ENCODE measurements at regions not wholly inside any gene's neighbourhood (a gene's known extent, or its start where the extent isn't known, plus 50 kb on each side); places are given as distances from the start of the nearest gene placed in this dataset.

- Histone ChIP-seq H3K36me3 (ENCODE audit: control insufficient read depth, insufficient read depth, low read length) (no peaks in the 10 kb centered on the region), H3K4me3 (ENCODE audit: low read depth, low read length) (no peak overlapping the region), H3K27me3 (ENCODE audit: control insufficient read depth, insufficient read depth, low read length) (no peaks in the 10 kb centered on the region), H3K4me1 (ENCODE audit: control insufficient read depth, insufficient read depth, low read length) (no peaks in the 10 kb centered on the region), H3K9me3 (ENCODE audit: control insufficient read depth, insufficient read depth, low read length) (no peaks in the 10 kb centered on the region), H3K27ac (ENCODE audit: low read depth, low read length) (no peak overlapping the region)
- DNase-seq (ENCODE audit: low read depth in 4 of 6, low spot score in 6 of 6): no peak
- 94% methylated on average over 2 of the region's 4 CpGs for WGBS (ENCODE audit: insufficient coverage)
Measured at GRCh38 chr13:105353654-105354053, 1181.8 kb downstream of the EFNB2 start.

GRCh38 chr13:105349082-105349723, 1186.3 kb downstream of the EFNB2 start:
- Histone ChIP-seq H3K36me3 (ENCODE audit: control insufficient read depth, insufficient read depth, low read length) (no peaks in the 10 kb centered on the region), H3K27ac (ENCODE audit: low read depth, low read length) (no peak overlapping the region), H3K4me1 (ENCODE audit: control insufficient read depth, insufficient read depth, low read length) (no peaks in the 10 kb centered on the region), H3K9me3 (ENCODE audit: control insufficient read depth, insufficient read depth, low read length) (no peaks in the 10 kb centered on the region), H3K27me3 (ENCODE audit: control insufficient read depth, insufficient read depth, low read length) (no peaks in the 10 kb centered on the region), H3K4me3 (ENCODE audit: low read depth, low read length) (no peak overlapping the region)
- WGBS (ENCODE audit: insufficient coverage): no CpG with 5 or more reads among the region's 7 CpGs
- no peak for DNase-seq (ENCODE audit: low read depth in 4 of 6, low spot score in 6 of 6)

- no peak overlapping the region for H3K4me3 ChIP-seq (ENCODE audit: low read depth, low read length)
- WGBS (ENCODE audit: insufficient coverage): no CpG with 5 or more reads among the region's 5 CpGs
- DNase-seq (ENCODE audit: low read depth in 4 of 6, low spot score in 6 of 6): no peak
- H3K27ac ChIP-seq (ENCODE audit: low read depth, low read length): no peak overlapping the region
- H3K36me3 ChIP-seq (ENCODE audit: control insufficient read depth, insufficient read depth, low read length): no peaks in the 10 kb centered on the region
- no peaks in the 10 kb centered on the region for H3K9me3 ChIP-seq (ENCODE audit: control insufficient read depth, insufficient read depth, low read length)
- H3K4me1 ChIP-seq (ENCODE audit: control insufficient read depth, insufficient read depth, low read length): no peaks in the 10 kb centered on the region
- no peaks in the 10 kb centered on the region for H3K27me3 ChIP-seq (ENCODE audit: control insufficient read depth, insufficient read depth, low read length)
Measured at GRCh38 chr13:105346141-105346775, 1189.2 kb downstream of the EFNB2 start.

- WGBS (ENCODE audit: insufficient coverage): 92% methylated on average over 1 of the region's 2 CpGs
Measured at GRCh38 chr13:105345730-105346129, 1189.7 kb downstream of the EFNB2 start.

DNA sequence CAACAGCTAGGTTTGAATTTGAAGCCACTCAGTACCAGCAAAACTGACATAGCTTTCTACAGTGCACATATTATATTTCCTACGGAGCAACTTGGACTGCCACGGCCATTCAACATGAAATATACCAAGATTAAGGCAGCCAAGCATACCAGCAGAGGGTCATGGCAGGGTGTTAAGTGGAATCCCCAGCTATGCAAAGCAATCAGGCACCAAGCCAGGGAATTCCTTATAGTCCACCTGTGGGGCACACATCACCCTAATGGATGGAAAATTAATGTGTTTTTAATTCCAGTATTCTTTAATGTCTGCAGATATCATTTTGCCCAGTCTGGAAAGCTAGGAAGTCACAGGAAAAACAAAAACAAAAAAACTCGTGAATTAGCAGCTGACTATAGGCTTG, 1190.3 kb downstream of the EFNB2 start:
- peak in 1 of 6 donors; percentile 60 for DNase-seq (ENCODE audit: low read depth in 4 of 6, low spot score in 6 of 6)
- H3K27me3 ChIP-seq (ENCODE audit: control insufficient read depth, insufficient read depth, low read length): no peaks in the 10 kb centered on the region
- no peaks in the 10 kb centered on the region for H3K9me3 ChIP-seq (ENCODE audit: control insufficient read depth, insufficient read depth, low read length)
- H3K36me3 ChIP-seq (ENCODE audit: control insufficient read depth, insufficient read depth, low read length): no peaks in the 10 kb centered on the region
- no peaks in the 10 kb centered on the region for H3K4me1 ChIP-seq (ENCODE audit: control insufficient read depth, insufficient read depth, low read length)
- H3K4me3 ChIP-seq (ENCODE audit: low read depth, low read length): no peak overlapping the region
- WGBS (ENCODE audit: insufficient coverage): 80% methylated on average over 1 of the region's 3 CpGs
- H3K27ac ChIP-seq (ENCODE audit: low read depth, low read length): no peak overlapping the region

More at GRCh38 chr13:105345730-105346129, 1189.7 kb downstream of the EFNB2 start:
- H3K27me3 ChIP-seq (ENCODE audit: control insufficient read depth, insufficient read depth, low read length): no peaks in the 10 kb centered on the region
- no peak for DNase-seq (ENCODE audit: low read depth in 4 of 6, low spot score in 6 of 6)
- no peak overlapping the region for H3K27ac ChIP-seq (ENCODE audit: low read depth, low read length)
- H3K9me3 ChIP-seq (ENCODE audit: control insufficient read depth, insufficient read depth, low read length): no peaks in the 10 kb centered on the region
- H3K4me1 ChIP-seq (ENCODE audit: control insufficient read depth, insufficient read depth, low read length): no peaks in the 10 kb centered on the region
- no peaks in the 10 kb centered on the region for H3K36me3 ChIP-seq (ENCODE audit: control insufficient read depth, insufficient read depth, low read length)
- H3K4me3 ChIP-seq (ENCODE audit: low read depth, low read length): no peak overlapping the region

DNA sequence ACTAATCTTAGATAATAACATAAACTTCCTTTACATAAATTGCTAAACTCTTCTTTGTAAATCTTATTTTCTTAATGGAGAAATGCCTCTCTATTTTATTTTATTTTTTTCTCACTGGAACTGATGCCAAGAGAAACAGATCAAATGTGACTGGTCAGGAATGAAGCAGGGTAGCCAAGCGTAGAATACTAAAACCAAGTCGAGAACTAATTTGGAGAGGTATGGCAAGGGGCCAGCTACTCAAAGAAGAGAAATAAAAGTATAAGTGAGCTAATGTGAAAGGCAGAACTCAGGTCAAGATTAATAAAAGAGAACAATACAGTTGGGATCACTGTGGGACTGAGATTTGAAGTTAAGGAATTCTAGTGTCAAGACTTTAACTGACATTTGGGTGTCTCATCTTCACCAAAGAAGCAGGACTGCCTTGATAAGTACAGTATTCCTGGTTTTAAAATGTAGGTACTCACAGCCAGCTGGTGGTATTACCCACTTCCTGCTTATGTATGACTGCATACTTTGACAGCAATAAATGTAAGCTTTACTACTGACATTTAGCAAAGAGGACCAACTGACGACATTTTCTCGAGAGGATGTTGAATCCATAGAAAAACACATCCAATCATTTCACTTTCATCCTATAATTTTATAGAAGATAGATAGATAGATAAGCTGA, 1192.2 kb downstream of the EFNB2 start:
- Histone ChIP-seq H3K36me3 (ENCODE audit: control insufficient read depth, insufficient read depth, low read length) (no peaks in the 10 kb centered on the region), H3K27me3 (ENCODE audit: control insufficient read depth, insufficient read depth, low read length) (no peaks in the 10 kb centered on the region), H3K9me3 (ENCODE audit: control insufficient read depth, insufficient read depth, low read length) (no peaks in the 10 kb centered on the region), H3K4me1 (ENCODE audit: control insufficient read depth, insufficient read depth, low read length) (no peaks in the 10 kb centered on the region), H3K27ac (ENCODE audit: low read depth, low read length) (no peak overlapping the region), H3K4me3 (ENCODE audit: low read depth, low read length) (no peak overlapping the region)
- DNase-seq (ENCODE audit: low read depth in 4 of 6, low spot score in 6 of 6): no peak
- 69% methylated on average over 2 of the region's 4 CpGs for WGBS (ENCODE audit: insufficient coverage)

DNA sequence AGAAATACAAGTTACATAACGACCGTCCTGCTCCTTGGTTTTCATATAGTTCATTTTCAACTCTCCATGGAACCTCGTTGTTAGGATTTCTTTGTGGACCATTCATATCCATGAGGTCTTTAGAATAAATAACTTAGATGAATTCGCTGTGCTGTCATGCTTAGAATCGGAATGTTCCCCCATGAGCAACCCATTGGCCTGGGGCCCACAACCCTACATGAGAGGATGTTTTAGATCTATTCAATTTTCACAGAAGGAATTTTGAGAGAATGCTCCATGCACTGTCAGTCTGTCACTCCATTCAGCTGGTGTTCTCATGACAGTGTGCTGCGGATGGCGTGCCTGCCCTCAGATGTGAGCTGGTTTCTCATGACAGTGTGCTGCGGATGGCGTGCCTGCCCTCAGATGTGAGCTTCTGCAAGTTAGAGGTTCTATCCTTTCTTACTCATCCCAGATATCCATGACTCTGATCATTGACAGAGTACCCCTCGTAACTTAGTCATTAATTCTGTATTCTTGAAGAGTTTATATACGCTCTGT, 1193.1 kb downstream of the EFNB2 start:
- Histone ChIP-seq H3K27ac (ENCODE audit: low read depth, low read length) (no peak overlapping the region), H3K4me3 (ENCODE audit: low read depth, low read length) (no peak overlapping the region), H3K9me3 (ENCODE audit: control insufficient read depth, insufficient read depth, low read length) (no peaks in the 10 kb centered on the region), H3K27me3 (ENCODE audit: control insufficient read depth, insufficient read depth, low read length) (no peaks in the 10 kb centered on the region), H3K4me1 (ENCODE audit: control insufficient read depth, insufficient read depth, low read length) (no peaks in the 10 kb centered on the region), H3K36me3 (ENCODE audit: control insufficient read depth, insufficient read depth, low read length) (no peaks in the 10 kb centered on the region)
- WGBS (ENCODE audit: insufficient coverage): 94% methylated on average over 2 of the region's 11 CpGs
- no peak for DNase-seq (ENCODE audit: low read depth in 4 of 6, low spot score in 6 of 6)

DNA sequence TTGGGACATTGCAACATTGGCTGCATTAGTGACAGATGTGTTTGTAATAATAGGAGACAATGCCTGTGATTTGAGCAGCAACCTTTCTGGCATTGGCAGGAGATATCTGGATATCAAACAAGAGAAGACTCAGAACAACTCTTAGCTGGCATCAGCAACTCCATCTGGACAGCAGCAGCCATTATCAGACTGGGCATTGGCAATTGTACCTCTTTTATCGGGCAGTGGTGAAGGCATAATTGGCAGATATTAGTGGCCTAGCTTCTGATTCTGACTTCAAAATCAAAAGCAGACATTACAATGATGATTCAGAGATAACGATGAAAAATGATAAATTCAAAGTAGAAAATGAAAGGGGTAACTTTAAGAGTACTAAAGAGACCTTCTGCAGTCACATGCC, 1193.7 kb downstream of the EFNB2 start:
- H3K27me3 ChIP-seq (ENCODE audit: control insufficient read depth, insufficient read depth, low read length): no peaks in the 10 kb centered on the region
- WGBS (ENCODE audit: insufficient coverage): 86% methylated on average over 1 of the region's 2 CpGs
- no peaks in the 10 kb centered on the region for H3K4me1 ChIP-seq (ENCODE audit: control insufficient read depth, insufficient read depth, low read length)
- no peak overlapping the region for H3K27ac ChIP-seq (ENCODE audit: low read depth, low read length)
- H3K36me3 ChIP-seq (ENCODE audit: control insufficient read depth, insufficient read depth, low read length): no peaks in the 10 kb centered on the region
- H3K4me3 ChIP-seq (ENCODE audit: low read depth, low read length): no peak overlapping the region
- H3K9me3 ChIP-seq (ENCODE audit: control insufficient read depth, insufficient read depth, low read length): no peaks in the 10 kb centered on the region
- DNase-seq (ENCODE audit: low read depth in 4 of 6, low spot score in 6 of 6): no peak

DNA sequence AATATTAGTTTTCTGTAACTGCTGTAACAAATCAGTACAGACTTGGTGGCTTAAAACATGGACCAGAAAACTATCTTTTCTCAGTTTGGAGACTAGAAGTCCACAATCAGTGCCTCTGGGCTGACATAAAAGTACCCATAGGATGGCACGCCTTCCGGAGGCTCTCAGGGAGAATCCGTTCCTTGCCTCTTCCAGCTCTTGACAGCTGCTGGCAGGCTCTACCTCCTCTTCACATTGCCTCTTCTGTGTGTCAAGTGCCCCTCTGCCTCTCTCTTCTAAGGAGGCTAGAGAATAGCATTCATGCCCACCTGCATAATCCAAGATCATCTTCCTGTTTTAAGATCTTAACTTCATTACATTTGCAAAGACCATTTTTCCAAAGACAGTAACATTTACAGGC, 1194.2 kb downstream of the EFNB2 start:
- Histone ChIP-seq H3K36me3 (ENCODE audit: control insufficient read depth, insufficient read depth, low read length) (no peaks in the 10 kb centered on the region), H3K4me1 (ENCODE audit: control insufficient read depth, insufficient read depth, low read length) (no peaks in the 10 kb centered on the region), H3K27ac (ENCODE audit: low read depth, low read length) (no peak overlapping the region), H3K4me3 (ENCODE audit: low read depth, low read length) (no peak overlapping the region), H3K27me3 (ENCODE audit: control insufficient read depth, insufficient read depth, low read length) (no peaks in the 10 kb centered on the region), H3K9me3 (ENCODE audit: control insufficient read depth, insufficient read depth, low read length) (no peaks in the 10 kb centered on the region)
- 90% methylated on average over 3 of the region's 3 CpGs for WGBS (ENCODE audit: insufficient coverage)
- no peak for DNase-seq (ENCODE audit: low read depth in 4 of 6, low spot score in 6 of 6)
